Renal pelvis (tissue), 1 donor: ENCODE measurements at regions not wholly inside any gene's neighbourhood (a gene's known extent, or its start where the extent isn't known, plus 50 kb on each side); places are given as distances from the start of the nearest gene placed in this dataset.

Experiments
- DNase-seq: peaks from one replicate; pipeline ENCODE4 v3.0.0-alpha.2; 2013

- DNase-seq, result no peak
Observed at GRCh38 chr5:74123929-74124328, 497.9 kb downstream of the ARHGEF28 start.

- no peak for DNase-seq
Observed at GRCh38 chr5:74122979-74123590, 497.1 kb downstream of the ARHGEF28 start.

- DNase-seq, result no peak
Observed at GRCh38 chr5:74122175-74122574, 496.2 kb downstream of the ARHGEF28 start.

GRCh38 chr5:74120585-74120984 is 494.6 kb downstream of the ARHGEF28 start:
- no peak for DNase-seq

GRCh38 chr5:74118071-74118470 is 492.1 kb downstream of the ARHGEF28 start:
- DNase-seq, result no peak

- DNase-seq, result no peak
Observed at GRCh38 chr5:74116984-74117383, 491.0 kb downstream of the ARHGEF28 start.

- DNase-seq, result no peak
Observed at GRCh38 chr5:74116266-74116665, 490.3 kb downstream of the ARHGEF28 start.

- no peak for DNase-seq
Observed at GRCh38 chr5:74113927-74114326, 487.9 kb downstream of the ARHGEF28 start.

- no peak for DNase-seq
Observed at GRCh38 chr5:74113196-74113540, 487.2 kb downstream of the ARHGEF28 start.

GRCh38 chr5:74112372-74113195 is 486.6 kb downstream of the ARHGEF28 start:
- DNase-seq, result no peak

GRCh38 chr5:74111764-74112163 is 485.8 kb downstream of the ARHGEF28 start:
- no peak for DNase-seq

- DNase-seq, result no peak
Observed at GRCh38 chr5:74109344-74109743, 483.3 kb downstream of the ARHGEF28 start.

- no peak for DNase-seq
Observed at GRCh38 chr5:74107899-74108298, 481.9 kb downstream of the ARHGEF28 start.

GRCh38 chr5:74105126-74105780 is 479.3 kb downstream of the ARHGEF28 start:
- DNase-seq, result no peak

GRCh38 chr5:74103131-74104023 is 477.4 kb downstream of the ARHGEF28 start:
- no peak for DNase-seq

- DNase-seq, result no peak
Observed at GRCh38 chr5:74100268-74100665, 474.3 kb downstream of the ARHGEF28 start.

GRCh38 chr5:74099538-74100267 is 473.7 kb downstream of the ARHGEF28 start:
- no peak for DNase-seq

- DNase-seq, result no peak
Observed at GRCh38 chr5:74098941-74099340, 472.9 kb downstream of the ARHGEF28 start.

GRCh38 chr5:74098456-74098855 is 472.5 kb downstream of the ARHGEF28 start:
- no peak for DNase-seq

- no peak for DNase-seq
Observed at GRCh38 chr5:74096325-74096724, 470.3 kb downstream of the ARHGEF28 start.

- no peak for DNase-seq
Observed at GRCh38 chr5:74095871-74096270, 469.9 kb downstream of the ARHGEF28 start.

- no peak for DNase-seq
Observed at GRCh38 chr5:74094782-74095108, 468.7 kb downstream of the ARHGEF28 start.
